ENCODE measurements at regions not wholly inside any gene's neighbourhood (a gene's known extent, or its start where the extent isn't known, plus 50 kb on each side); places are given as distances from the start of the nearest gene placed in this dataset.

DNA sequence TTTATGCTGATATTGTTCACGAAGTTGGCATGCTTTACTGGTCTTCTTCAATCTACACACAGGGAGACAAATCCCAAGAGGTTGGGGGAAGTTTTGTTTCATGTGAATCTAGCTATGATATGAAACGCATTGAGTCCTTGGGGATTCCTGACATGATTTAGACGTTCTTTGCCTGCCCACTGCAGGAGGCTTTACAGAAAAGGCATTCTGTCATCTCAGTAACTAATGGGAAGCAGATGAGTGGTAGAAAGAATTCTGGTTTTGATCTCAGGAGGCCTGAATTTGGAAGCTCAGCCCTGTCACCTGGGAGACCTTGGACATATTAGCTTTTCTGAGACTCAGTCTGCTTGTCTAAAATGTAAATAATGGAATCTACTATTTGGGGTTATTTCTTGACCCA is 383.0 kb upstream of the NFIA start:
- no peak for TF ChIP-seq POLR2A (IDR thresholded peaks at IDR 0.05)
- TF ChIP-seq, protein P1, sequence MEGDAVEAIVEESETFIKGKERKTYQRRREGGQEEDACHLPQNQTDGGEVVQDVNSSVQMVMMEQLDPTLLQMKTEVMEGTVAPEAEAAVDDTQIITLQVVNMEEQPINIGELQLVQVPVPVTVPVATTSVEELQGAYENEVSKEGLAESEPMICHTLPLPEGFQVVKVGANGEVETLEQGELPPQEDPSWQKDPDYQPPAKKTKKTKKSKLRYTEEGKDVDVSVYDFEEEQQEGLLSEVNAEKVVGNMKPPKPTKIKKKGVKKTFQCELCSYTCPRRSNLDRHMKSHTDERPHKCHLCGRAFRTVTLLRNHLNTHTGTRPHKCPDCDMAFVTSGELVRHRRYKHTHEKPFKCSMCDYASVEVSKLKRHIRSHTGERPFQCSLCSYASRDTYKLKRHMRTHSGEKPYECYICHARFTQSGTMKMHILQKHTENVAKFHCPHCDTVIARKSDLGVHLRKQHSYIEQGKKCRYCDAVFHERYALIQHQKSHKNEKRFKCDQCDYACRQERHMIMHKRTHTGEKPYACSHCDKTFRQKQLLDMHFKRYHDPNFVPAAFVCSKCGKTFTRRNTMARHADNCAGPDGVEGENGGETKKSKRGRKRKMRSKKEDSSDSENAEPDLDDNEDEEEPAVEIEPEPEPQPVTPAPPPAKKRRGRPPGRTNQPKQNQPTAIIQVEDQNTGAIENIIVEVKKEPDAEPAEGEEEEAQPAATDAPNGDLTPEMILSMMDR (IDR thresholded peaks at IDR 0.05): no peak
- no peak overlapping the region for H3K4me3 ChIP-seq (replicated peaks in 1 of 3)
- H3K9me3 ChIP-seq: no peaks in the 10 kb centered on the region
- 54 to 74% methylated on average over 3 of the region's 3 CpGs for WGBS, 2 donors
- DNase-seq: no peak
- no peaks in the 10 kb centered on the region for H3K27me3 ChIP-seq
- H3K36me3 ChIP-seq: no peaks in the 10 kb centered on the region
- intact Hi-C loops (cut with DNase I): no loop called here
- H3K4me1 ChIP-seq: no peaks in the 10 kb centered on the region
- no peak overlapping the region for H3K27ac ChIP-seq

DNA sequence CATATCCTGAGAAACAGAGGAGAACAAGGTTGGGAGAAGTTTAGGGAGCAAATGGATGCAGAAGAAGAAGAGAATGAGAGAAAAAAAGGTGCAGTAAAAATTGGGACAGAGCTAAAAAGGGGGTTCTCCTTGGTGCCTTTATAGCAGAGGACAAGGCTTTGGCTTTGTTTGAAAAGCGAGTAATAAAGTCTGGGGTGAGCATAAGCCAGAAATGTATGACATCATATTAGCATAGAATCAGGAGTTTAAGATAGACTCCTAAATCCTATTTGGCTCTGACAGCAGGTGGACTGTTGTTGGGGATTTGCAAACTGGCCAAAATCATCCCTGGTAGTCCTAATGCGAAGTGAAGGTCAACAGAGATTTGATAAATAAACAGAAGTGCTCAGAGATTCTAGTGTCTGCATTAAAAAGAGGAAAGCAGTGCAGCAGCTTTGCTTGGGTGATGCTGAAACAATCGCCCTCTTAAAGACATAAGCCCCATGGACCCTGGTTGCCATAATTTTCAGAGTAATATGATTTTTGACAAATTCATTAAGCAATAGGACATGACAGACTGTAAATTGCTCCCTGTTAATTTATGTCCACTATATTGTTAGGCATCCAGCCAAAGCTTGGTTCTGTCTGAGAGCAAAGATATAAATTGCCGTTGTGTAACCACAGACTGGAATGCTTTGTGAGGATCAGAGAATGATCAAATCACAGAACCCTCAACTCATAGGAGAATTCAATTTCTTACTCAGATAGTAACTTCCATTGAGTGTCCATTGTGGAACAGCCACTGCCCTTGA is 385.0 kb upstream of the NFIA start:
- Histone ChIP-seq H3K27me3 (no peaks in the 10 kb centered on the region), H3K9me3 (no peaks in the 10 kb centered on the region), H3K27ac (no peak overlapping the region), H3K4me3 (replicated peaks in 1 of 3) (no peak overlapping the region), H3K36me3 (no peaks in the 10 kb centered on the region), H3K4me1 (no peaks in the 10 kb centered on the region)
- no peak for DNase-seq
- no peak for TF ChIP-seq POLR2A (IDR thresholded peaks at IDR 0.05)
- TF ChIP-seq, protein P1 (IDR thresholded peaks at IDR 0.05): no peak
- intact Hi-C loops (cut with DNase I): no loop called here
- 67 to 74% methylated on average over 4 of the region's 4 CpGs for WGBS, 2 donors

DNA sequence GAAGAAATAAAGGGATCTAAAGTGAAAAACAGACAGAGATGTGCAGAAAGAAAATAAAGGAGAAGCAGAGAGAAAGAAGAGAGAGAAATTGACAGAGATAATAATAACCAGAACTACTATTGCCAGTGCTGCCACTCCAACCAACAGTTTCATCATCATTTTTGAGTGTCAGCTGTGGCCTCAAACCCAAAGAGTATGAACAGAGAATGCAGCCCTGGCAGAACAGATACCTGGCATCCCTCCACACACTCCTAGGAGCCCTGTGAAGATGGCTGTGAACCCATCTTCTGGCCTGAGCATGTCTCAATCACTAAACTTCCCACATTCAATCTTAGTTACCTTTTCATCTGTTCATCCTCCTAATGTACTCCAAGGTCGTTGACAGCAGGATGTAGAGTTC is 385.8 kb upstream of the NFIA start:
- Histone ChIP-seq H3K27me3 (no peaks in the 10 kb centered on the region), H3K4me3 (replicated peaks in 1 of 3) (no peak overlapping the region), H3K4me1 (no peaks in the 10 kb centered on the region), H3K27ac (no peak overlapping the region), H3K36me3 (no peaks in the 10 kb centered on the region), H3K9me3 (no peaks in the 10 kb centered on the region)
- intact Hi-C loops (cut with DNase I): no loop called here
- DNase-seq: no peak
- TF ChIP-seq, protein P1 (IDR thresholded peaks at IDR 0.05): no peak
- no peak for TF ChIP-seq POLR2A (IDR thresholded peaks at IDR 0.05)
- WGBS, 2 donors: 68 to 69% methylated on average over 1 of the region's 1 CpG

DNA sequence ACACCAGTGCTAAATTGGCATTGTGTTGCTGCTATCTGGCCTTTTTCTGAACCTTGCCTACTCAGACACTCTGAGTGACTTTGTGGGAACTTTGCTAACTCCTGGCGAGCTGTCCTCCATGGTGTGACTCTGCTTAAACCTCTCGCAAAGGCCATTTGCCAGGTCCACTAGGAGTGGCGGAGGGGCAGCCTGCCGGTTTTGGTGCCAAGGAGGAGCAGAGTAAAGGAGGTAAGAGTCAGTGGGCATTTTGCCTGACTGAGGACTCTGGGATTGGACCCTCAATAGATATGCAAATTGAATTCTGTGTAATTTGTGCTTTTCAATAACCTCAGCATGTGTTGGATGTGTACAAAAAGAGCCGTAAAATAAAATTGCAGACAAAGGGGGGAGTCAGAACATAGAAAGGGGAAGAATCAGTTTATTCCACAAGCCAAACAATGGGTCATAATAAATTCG is 386.6 kb upstream of the NFIA start:
- Histone ChIP-seq H3K27ac (no peak overlapping the region), H3K4me3 (replicated peaks in 1 of 3) (no peak overlapping the region), H3K4me1 (no peaks in the 10 kb centered on the region), H3K9me3 (no peaks in the 10 kb centered on the region), H3K36me3 (no peaks in the 10 kb centered on the region), H3K27me3 (no peaks in the 10 kb centered on the region)
- 88 to 90% methylated on average over 6 of the region's 6 CpGs for WGBS, 2 donors
- intact Hi-C loops (cut with DNase I): no loop called here
- DNase-seq: no peak
- TF ChIP-seq, protein P1 (IDR thresholded peaks at IDR 0.05): no peak

DNA sequence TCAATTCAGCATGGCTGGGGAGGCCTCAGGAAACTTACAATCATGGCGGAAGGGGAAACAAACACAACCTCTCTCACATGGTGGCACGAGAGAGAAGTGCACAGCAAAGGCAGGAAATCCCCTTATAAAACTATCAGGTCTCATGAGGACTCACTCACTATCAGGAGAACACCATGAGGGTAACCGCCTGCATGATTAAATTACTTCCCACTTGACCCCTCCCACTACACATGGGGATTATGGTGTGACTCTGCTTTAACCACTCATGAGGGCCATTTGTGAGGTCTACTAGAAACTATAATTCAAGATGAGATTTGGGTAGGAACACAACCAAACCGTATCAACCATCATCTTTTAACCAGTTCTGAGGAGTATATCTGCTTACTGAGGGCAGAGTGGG is 387.4 kb upstream of the NFIA start:
- 83 to 86% methylated on average over 4 of the region's 4 CpGs for WGBS, 2 donors
- H3K9me3 ChIP-seq: no peaks in the 10 kb centered on the region
- H3K27me3 ChIP-seq: no peaks in the 10 kb centered on the region
- intact Hi-C loops (cut with DNase I): no loop called here
- H3K27ac ChIP-seq: no peak overlapping the region
- DNase-seq: no peak
- TF ChIP-seq POLR2A (IDR thresholded peaks at IDR 0.05): no peak
- TF ChIP-seq, protein P1 (IDR thresholded peaks at IDR 0.05): no peak
- H3K36me3 ChIP-seq: no peaks in the 10 kb centered on the region
- H3K4me1 ChIP-seq: no peaks in the 10 kb centered on the region
- H3K4me3 ChIP-seq (replicated peaks in 1 of 3): no peak overlapping the region

All from thyroid gland (tissue), 4 donors.